Stimulated activated naive B cell treated with anti-CD40 and anti-IgM and Interleukin-4, amounts not matched to agents 10 μg/mL and 1 μg/mL and 100 μg/mL, for 72 hours (primary cell): ENCODE measurements at regions not wholly inside any gene's neighbourhood (a gene's known extent, or its start where the extent isn't known, plus 50 kb on each side); places are given as distances from the start of the nearest gene placed in this dataset.
"Not testable (repeated sequence)": the region's sequence is repeated elsewhere in the genome, so short reads cannot be mapped to it uniquely, and the experiment has no call there.

Experiments
- ATAC-seq, 2 donors: fragments of 150-1000 bp; cut with Tn5 transposase; replicated peaks; 2 replicates each; pipeline ENCODE4 v1.10.0; 2021; ENCODE audit warnings: moderate library complexity in 1 of 2
- DNase-seq: peaks from one replicate; pipeline ENCODE4 v3.0.0; 2021
- H3K27ac Mint-ChIP-seq: one replicate; pipeline ENCODE4 v1.8.0; 2022; ENCODE audit warnings: mild to moderate bottlenecking, mixed read lengths
- H3K27me3 Mint-ChIP-seq, 2 donors: one replicate each; pipeline ENCODE4 v1.8.0; 2022; ENCODE audit warnings: mixed read lengths in 2 of 2
- H3K36me3 Mint-ChIP-seq, 2 donors: one replicate each; pipeline ENCODE4 v1.8.0; 2022; ENCODE audit warnings: mixed read lengths in 2 of 2, mild to moderate bottlenecking in 1 of 2
- H3K4me1 Mint-ChIP-seq, 2 donors: one replicate each; pipeline ENCODE4 v1.8.0; 2022; ENCODE audit warnings: mixed read lengths in 2 of 2, mild to moderate bottlenecking in 1 of 2
- H3K4me3 Mint-ChIP-seq, 2 donors: one replicate each; pipeline ENCODE4 v1.8.0; 2022; ENCODE audit warnings: mild to moderate bottlenecking in 2 of 2, mixed read lengths in 2 of 2, moderate library complexity in 1 of 2
- H3K9me3 Mint-ChIP-seq, 2 donors: one replicate each; pipeline ENCODE4 v1.8.0; 2022; ENCODE audit warnings: mixed read lengths in 2 of 2, mild to moderate bottlenecking in 1 of 2

- Mint-ChIP-seq H3K27ac (no peak overlapping the region), H3K27me3 (no peaks in the 10 kb centered on the region), H3K36me3 (no peaks in the 10 kb centered on the region), H3K9me3 (no peaks in the 10 kb centered on the region), H3K4me3 (no peak overlapping the region), H3K4me1 (no peaks in the 10 kb centered on the region)
- ATAC-seq (no peak), DNase-seq (no peak)
Measured at GRCh38 chr1:81738875-81739274, 61.9 kb upstream of the ADGRL2 start.

DNA sequence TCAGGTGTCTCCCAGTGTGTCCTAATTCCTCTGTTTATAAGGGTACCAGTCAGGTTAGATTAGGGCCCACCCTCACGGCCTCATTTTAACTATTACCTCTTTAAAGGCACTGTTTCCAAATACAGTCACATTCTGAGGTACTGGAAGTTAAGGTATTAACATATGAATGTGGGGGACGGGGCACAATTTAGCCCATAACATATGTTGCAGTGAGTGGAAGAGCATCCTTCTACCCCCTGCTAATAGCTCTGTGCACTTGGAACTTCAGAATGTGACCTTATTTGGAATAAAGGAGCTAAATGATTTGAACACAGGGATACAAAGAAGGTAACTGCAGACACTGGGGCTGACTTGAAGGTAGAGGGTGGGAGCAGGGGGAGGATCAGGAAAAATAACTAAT, 67.3 kb upstream of the ADGRL2 start:
- ATAC-seq = no peak
- H3K9me3 Mint-ChIP-seq = peaks cover 0 to 2% of the 10 kb centered on the region in 2 donors
- no peaks in the 10 kb centered on the region for H3K27me3 Mint-ChIP-seq
- no peak overlapping the region for H3K27ac Mint-ChIP-seq
- no peak for DNase-seq
- H3K36me3 Mint-ChIP-seq = no peaks in the 10 kb centered on the region
- H3K4me3 Mint-ChIP-seq = no peak overlapping the region
- no peaks in the 10 kb centered on the region for H3K4me1 Mint-ChIP-seq

DNA sequence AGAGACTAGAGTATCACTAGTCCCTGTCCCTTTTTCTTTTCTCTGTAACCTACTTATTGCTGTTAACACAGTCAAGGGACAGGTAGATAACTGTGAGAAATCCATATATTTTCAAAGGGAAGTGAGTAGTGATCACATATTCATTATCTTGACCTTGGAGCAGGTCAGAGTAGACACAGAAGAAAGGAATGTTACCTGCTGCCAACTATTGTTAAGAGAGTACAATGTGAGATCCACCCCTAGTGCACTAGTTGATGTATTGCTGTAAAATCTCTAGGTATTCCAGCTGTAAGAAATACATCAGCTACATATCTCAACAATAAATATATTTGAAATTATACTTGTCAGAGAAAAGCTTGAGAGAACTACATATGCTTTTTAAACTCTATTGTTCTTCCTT, 68.7 kb upstream of the ADGRL2 start:
- ATAC-seq (no peak), DNase-seq (no peak)
- no peaks in the 10 kb centered on the region for H3K4me1 Mint-ChIP-seq
- no peak overlapping the region for H3K4me3 Mint-ChIP-seq
- peaks cover 0 to 2% of the 10 kb centered on the region in 2 donors for H3K9me3 Mint-ChIP-seq
- H3K36me3 Mint-ChIP-seq = no peaks in the 10 kb centered on the region
- no peaks in the 10 kb centered on the region for H3K27me3 Mint-ChIP-seq
- no peak overlapping the region for H3K27ac Mint-ChIP-seq

DNA sequence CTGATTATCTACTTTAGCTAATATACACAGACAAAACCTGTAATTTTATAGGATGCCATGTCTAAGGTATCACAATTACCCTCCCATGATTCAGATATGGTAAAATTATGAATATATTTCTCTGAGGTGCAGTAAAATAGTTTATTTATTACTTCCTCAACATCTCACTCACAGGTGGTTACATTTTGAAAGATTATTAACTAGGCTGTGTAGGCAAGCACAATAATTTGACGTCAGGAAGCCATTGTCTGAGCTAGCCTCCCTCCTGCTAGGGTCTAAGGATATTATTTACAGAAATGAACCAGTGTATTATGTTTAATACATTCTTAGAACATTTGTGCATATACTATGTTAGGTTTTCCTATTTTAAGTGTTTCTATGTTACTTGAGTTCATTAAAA, 69.9 kb upstream of the ADGRL2 start:
- Mint-ChIP-seq H3K4me1 (no peaks in the 10 kb centered on the region), H3K4me3 (no peak overlapping the region), H3K27ac (no peak overlapping the region), H3K27me3 (no peaks in the 10 kb centered on the region), H3K9me3 (peaks cover 0 to 2% of the 10 kb centered on the region in 2 donors), H3K36me3 (no peaks in the 10 kb centered on the region)
- DNase-seq = no peak
- no peak for ATAC-seq

DNA sequence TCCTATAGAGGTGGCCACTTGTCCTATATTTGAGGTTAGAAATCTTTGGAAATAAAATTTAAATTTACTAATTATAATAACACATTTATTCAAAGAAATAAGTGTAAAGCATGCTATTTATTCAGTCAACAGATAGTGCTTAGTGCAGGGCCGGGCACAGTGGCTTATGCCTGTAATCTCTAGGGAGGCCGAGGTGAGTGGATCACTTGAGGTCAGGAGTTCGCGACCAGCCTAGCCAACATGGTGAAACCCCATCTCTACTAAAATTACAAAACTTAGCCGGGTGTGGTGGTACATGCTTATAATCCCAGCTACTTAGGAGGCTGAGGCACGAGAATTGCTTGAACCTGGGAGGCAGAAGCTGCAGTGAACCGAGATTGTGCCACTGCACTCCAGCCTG, 70.4 kb upstream of the ADGRL2 start:
- H3K4me1 Mint-ChIP-seq, H3K9me3 Mint-ChIP-seq, DNase-seq, H3K27ac Mint-ChIP-seq, H3K27me3 Mint-ChIP-seq, ATAC-seq, H3K4me3 Mint-ChIP-seq, H3K36me3 Mint-ChIP-seq: not testable (repeated sequence)

DNA sequence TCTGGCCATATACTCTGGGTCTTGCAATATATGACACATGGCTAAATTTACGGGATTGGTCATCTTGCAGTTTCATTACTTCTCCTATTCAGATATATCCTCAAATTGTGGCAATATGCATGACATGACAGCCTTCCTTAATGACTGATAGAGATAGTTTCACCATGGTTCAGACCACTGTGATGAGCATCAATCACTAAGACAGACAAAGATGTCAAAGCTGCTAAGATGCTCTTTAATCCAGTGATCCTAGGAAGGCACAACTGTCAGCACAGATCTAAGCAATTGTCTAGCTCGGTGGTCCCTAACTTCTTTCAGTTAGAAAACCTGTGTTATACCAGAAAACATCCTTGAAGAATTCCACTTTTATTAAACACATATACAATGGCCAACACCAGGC, 70.9 kb upstream of the ADGRL2 start:
- Mint-ChIP-seq H3K4me3 (no peak overlapping the region), H3K27ac (no peak overlapping the region), H3K9me3 (peaks cover 0 to 2% of the 10 kb centered on the region in 2 donors), H3K27me3 (no peaks in the 10 kb centered on the region), H3K36me3 (no peaks in the 10 kb centered on the region), H3K4me1 (no peaks in the 10 kb centered on the region)
- ATAC-seq = no peak
- no peak for DNase-seq

- H3K4me1 Mint-ChIP-seq = no peaks in the 10 kb centered on the region
- no peaks in the 10 kb centered on the region for H3K36me3 Mint-ChIP-seq
- no peak for DNase-seq
- H3K4me3 Mint-ChIP-seq = no peak overlapping the region
- no peak for ATAC-seq
- H3K27me3 Mint-ChIP-seq = no peaks in the 10 kb centered on the region
- H3K9me3 Mint-ChIP-seq = peaks cover 0 to 2% of the 10 kb centered on the region in 2 donors
- H3K27ac Mint-ChIP-seq = no peak overlapping the region
Measured at GRCh38 chr1:81729239-81729638, 71.5 kb upstream of the ADGRL2 start.

- no peak overlapping the region for H3K27ac Mint-ChIP-seq
- DNase-seq = no peak
- no peak overlapping the region for H3K4me3 Mint-ChIP-seq
- ATAC-seq = no peak
- H3K4me1 Mint-ChIP-seq = no peaks in the 10 kb centered on the region
- no peaks in the 10 kb centered on the region for H3K27me3 Mint-ChIP-seq
- peaks cover 0 to 4% of the 10 kb centered on the region in 2 donors for H3K9me3 Mint-ChIP-seq
- no peaks in the 10 kb centered on the region for H3K36me3 Mint-ChIP-seq
Measured at GRCh38 chr1:81725823-81726222, 74.9 kb upstream of the ADGRL2 start.

- not testable (repeated sequence) for H3K4me1 Mint-ChIP-seq, H3K4me3 Mint-ChIP-seq, H3K36me3 Mint-ChIP-seq, H3K9me3 Mint-ChIP-seq, DNase-seq, H3K27me3 Mint-ChIP-seq, ATAC-seq, H3K27ac Mint-ChIP-seq
Measured at GRCh38 chr1:81722631-81723328, 78.0 kb upstream of the ADGRL2 start.

GRCh38 chr1:81720256-81720655, 80.5 kb upstream of the ADGRL2 start:
- not testable (repeated sequence) for H3K27me3 Mint-ChIP-seq, ATAC-seq, DNase-seq, H3K9me3 Mint-ChIP-seq, H3K27ac Mint-ChIP-seq, H3K4me3 Mint-ChIP-seq, H3K36me3 Mint-ChIP-seq, H3K4me1 Mint-ChIP-seq

DNA sequence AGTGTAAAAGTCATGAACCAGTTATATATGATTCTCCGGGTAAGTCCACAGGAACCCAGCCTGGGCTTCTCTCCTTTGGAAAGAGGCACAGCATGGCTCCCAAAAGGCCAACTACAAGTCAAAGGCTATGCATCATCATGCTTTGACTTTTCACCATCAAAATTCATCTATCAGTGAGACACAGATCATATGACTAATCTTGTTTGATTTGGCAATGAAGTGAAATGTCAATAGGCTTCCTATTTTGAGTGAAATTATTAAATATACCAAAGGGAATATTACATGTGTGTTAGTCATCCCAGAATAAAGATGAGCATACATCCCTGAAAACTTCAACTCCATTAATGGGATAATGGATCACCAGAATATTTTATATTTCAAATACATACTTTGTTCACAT, 83.5 kb upstream of the ADGRL2 start:
- DNase-seq (no peak), ATAC-seq (no peak)
- Mint-ChIP-seq H3K27me3 (no peaks in the 10 kb centered on the region), H3K9me3 (no peaks in the 10 kb centered on the region), H3K4me3 (no peak overlapping the region), H3K27ac (no peak overlapping the region), H3K4me1 (no peaks in the 10 kb centered on the region), H3K36me3 (no peaks in the 10 kb centered on the region)

DNA sequence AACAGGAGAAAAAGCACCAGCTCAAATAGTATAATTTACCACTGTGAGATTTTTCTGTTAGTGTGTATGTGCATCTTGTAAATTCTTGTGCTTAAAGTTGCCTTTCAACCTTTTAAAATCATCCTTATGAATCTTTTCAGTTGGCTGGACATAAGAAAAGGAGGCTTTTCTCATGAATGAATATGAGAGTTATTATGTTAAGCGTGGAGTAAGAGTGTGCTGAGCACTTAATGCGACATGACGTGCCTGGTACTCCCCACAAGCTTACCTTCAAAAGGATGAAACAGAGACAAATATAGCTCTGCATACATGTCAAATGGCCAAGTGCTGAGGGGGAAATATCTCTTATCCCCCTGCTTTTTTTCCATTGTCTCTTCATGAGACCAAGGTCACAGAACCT, 85.3 kb upstream of the ADGRL2 start:
- ATAC-seq = no peak
- no peaks in the 10 kb centered on the region for H3K36me3 Mint-ChIP-seq
- no peak overlapping the region for H3K4me3 Mint-ChIP-seq
- no peaks in the 10 kb centered on the region for H3K4me1 Mint-ChIP-seq
- no peak overlapping the region for H3K27ac Mint-ChIP-seq
- no peak for DNase-seq
- H3K9me3 Mint-ChIP-seq = no peaks in the 10 kb centered on the region
- no peaks in the 10 kb centered on the region for H3K27me3 Mint-ChIP-seq

DNA sequence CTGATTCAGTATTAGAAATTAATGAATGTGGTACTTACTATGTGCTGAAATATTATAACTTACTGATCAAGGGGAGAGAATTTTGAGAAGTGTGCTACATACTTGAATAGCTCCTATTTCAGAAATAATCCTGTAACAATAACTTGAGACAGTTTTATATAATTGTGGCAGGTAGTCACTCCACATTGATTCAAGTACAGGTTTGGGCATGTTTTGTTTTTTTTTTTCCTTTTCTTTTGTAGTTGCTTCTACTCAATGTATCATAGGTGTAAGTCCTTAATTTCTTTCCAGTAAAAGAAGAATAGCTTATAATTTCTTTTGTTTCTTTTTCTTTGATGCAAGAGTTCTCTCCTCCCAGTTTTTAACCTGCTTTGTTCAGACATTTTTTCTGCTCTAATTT, 86.1 kb upstream of the ADGRL2 start:
- Mint-ChIP-seq H3K4me1 (no peaks in the 10 kb centered on the region), H3K9me3 (no peaks in the 10 kb centered on the region), H3K27ac (no peak overlapping the region), H3K36me3 (no peaks in the 10 kb centered on the region), H3K4me3 (no peak overlapping the region), H3K27me3 (no peaks in the 10 kb centered on the region)
- ATAC-seq = no peak
- DNase-seq = no peak

GRCh38 chr1:81712425-81712824, 88.3 kb upstream of the ADGRL2 start:
- no peak overlapping the region for H3K27ac Mint-ChIP-seq
- DNase-seq (no peak), ATAC-seq (no peak)
- no peak overlapping the region for H3K4me3 Mint-ChIP-seq
- no peaks in the 10 kb centered on the region for H3K36me3 Mint-ChIP-seq
- H3K9me3 Mint-ChIP-seq = no peaks in the 10 kb centered on the region
- no peaks in the 10 kb centered on the region for H3K27me3 Mint-ChIP-seq
- H3K4me1 Mint-ChIP-seq = no peaks in the 10 kb centered on the region

GRCh38 chr1:81710857-81711256, 89.9 kb upstream of the ADGRL2 start:
- ATAC-seq (no peak), DNase-seq (no peak)
- H3K4me3 Mint-ChIP-seq = no peak overlapping the region

GRCh38 chr1:81708250-81708649, 92.5 kb upstream of the ADGRL2 start:
- no peaks in the 10 kb centered on the region for H3K27me3 Mint-ChIP-seq
- no peaks in the 10 kb centered on the region for H3K4me1 Mint-ChIP-seq
- no peaks in the 10 kb centered on the region for H3K36me3 Mint-ChIP-seq
- DNase-seq (no peak), ATAC-seq (no peak)
- no peak overlapping the region for H3K27ac Mint-ChIP-seq
- H3K9me3 Mint-ChIP-seq = peaks cover 0 to under 1% of the 10 kb centered on the region in 2 donors
- no peak overlapping the region for H3K4me3 Mint-ChIP-seq

More at GRCh38 chr1:81710857-81711256, 89.9 kb upstream of the ADGRL2 start:
- Mint-ChIP-seq H3K4me1 (no peaks in the 10 kb centered on the region), H3K36me3 (no peaks in the 10 kb centered on the region), H3K27ac (no peak overlapping the region), H3K9me3 (no peaks in the 10 kb centered on the region), H3K27me3 (no peaks in the 10 kb centered on the region)
